Gastrocnemius medialis (tissue), 4 donors: ENCODE measurements at regions not wholly inside any gene's neighbourhood (a gene's known extent, or its start where the extent isn't known, plus 50 kb on each side); places are given as distances from the start of the nearest gene placed in this dataset.

Experiments used
- ATAC-seq, 2 donors: fragments of 150-250 bp; one replicate each; pipeline ENCODE4 v1.9.1; 2016
- DNase-seq, 2 donors: peaks; one replicate each; pipeline ENCODE4 v3.0.0-alpha.2; 2019
- H3K27ac ChIP-seq, 4 donors: fragments of 200-600 bp; sonication (generic); 1 replicate in 1 of 4; 2 replicates in 3 of 4; pipeline ENCODE4 v1.5.1; 2016 to 2018; ENCODE audit warnings: mild to moderate bottlenecking in 2 of 4, moderate library complexity in 1 of 4
- H3K27me3 ChIP-seq, 3 donors: fragments of 200-600 bp; sonication (generic) in 2 of 3; 1 replicate in 1 of 3; 2 replicates in 2 of 3; pipeline versions ENCODE4 v1.5.1 to v1.6.0; 2016 to 2019; ENCODE audit warnings: mild to moderate bottlenecking in 1 of 3, moderate library complexity in 1 of 3
- H3K36me3 ChIP-seq, 2 donors: fragments of 200-600 bp; sonication (generic) in 1 of 2; one replicate each; pipeline ENCODE4 v1.5.1; 2017 to 2018
- H3K4me1 ChIP-seq, 2 donors: fragments of 200-600 bp; sonication (generic) in 1 of 2; one replicate each; pipeline ENCODE4 v1.5.1; 2016 to 2017; ENCODE audit warnings: mild to moderate bottlenecking in 2 of 2
- H3K4me3 ChIP-seq, 4 donors: fragments of 200-600 bp; sonication (generic) in 3 of 4; 1 replicate in 1 of 4; 2 replicates in 3 of 4; pipeline ENCODE4 v1.5.1; 2016 to 2019; ENCODE audit warnings: mild to moderate bottlenecking in 2 of 4
- H3K9me3 ChIP-seq, 3 donors: fragments of 200-600 bp; sonication (generic) in 2 of 3; 1 replicate in 1 of 3; 2 replicates in 2 of 3; pipeline ENCODE4 v1.5.1; 2016 to 2019
- POLR2A ChIP-seq, 2 donors: fragments of 450-650 bp; IDR thresholded peaks; one replicate each; pipeline ENCODE4 v1.6.1; 2017; ENCODE audit warnings: antibody characterized with exemption in 2 of 2, mild to moderate bottlenecking in 2 of 2, moderate library complexity in 2 of 2
- in situ Hi-C, 4 donors: fragments of 200-750 bp; cut with MboI; loops; one replicate each; pipeline versions ENCODE4 v1.15.0 to v1.8.0; 2017; ENCODE audit warnings: low sequenced_read_pairs in 4 of 4
- intact Hi-C: fragments of 100-400 bp; cut with DNase I; formaldehyde crosslinking; loops from one replicate; pipeline ENCODE4 v1.15.1; 2023; ENCODE audit warnings: low total_unique reads
- TF ChIP-seq, protein P1 (sequence below), 5 experiments: fragments of 450-650 bp in 3 of 5; fragments of 200-600 bp in 2 of 5; sonication (generic) in 2 of 5; IDR thresholded peaks in 4 of 5; conservative IDR thresholded peaks in 1 of 5; 1 replicate in 4 of 5; 2 replicates in 1 of 5; pipeline ENCODE4 v1.5.1; 2016 to 2019; ENCODE audit warnings: antibody characterized with exemption in 5 of 5, mild to moderate bottlenecking in 3 of 5, moderate library complexity in 3 of 5

DNA sequence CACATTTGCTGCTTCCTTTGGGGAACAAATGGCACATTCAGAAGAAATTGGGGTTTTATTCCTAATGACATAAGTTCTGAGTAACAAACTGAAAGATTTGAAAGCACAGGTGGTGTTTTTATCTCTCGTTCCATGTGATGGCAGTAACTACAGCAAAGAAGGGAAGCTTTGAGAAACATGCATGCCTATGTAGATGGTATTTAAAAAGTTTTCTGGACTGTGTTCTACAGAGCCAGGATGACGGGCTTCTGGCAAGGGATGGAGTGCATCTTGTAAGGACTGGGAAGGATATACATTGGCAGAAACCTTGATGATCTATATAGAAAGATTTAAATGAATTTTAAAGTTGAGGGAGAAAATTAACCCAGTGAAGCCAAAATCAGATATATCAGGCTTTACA lies 362.2 kb upstream of the ROPN1 start:
- Histone ChIP-seq H3K4me1 (no peaks in the 10 kb centered on the region), H3K4me3 (no peak overlapping the region), H3K27me3 (no peaks in the 10 kb centered on the region), H3K9me3 (no peaks in the 10 kb centered on the region), H3K27ac (no peak overlapping the region), H3K36me3 (no peaks in the 10 kb centered on the region)
- intact Hi-C loops (no loop called here), in situ Hi-C loops (no loop called here)
- DNase-seq (no peak), ATAC-seq (no peak)
- no peak for TF ChIP-seq POLR2A (IDR thresholded peaks at IDR 0.05)
- TF ChIP-seq, protein P1, sequence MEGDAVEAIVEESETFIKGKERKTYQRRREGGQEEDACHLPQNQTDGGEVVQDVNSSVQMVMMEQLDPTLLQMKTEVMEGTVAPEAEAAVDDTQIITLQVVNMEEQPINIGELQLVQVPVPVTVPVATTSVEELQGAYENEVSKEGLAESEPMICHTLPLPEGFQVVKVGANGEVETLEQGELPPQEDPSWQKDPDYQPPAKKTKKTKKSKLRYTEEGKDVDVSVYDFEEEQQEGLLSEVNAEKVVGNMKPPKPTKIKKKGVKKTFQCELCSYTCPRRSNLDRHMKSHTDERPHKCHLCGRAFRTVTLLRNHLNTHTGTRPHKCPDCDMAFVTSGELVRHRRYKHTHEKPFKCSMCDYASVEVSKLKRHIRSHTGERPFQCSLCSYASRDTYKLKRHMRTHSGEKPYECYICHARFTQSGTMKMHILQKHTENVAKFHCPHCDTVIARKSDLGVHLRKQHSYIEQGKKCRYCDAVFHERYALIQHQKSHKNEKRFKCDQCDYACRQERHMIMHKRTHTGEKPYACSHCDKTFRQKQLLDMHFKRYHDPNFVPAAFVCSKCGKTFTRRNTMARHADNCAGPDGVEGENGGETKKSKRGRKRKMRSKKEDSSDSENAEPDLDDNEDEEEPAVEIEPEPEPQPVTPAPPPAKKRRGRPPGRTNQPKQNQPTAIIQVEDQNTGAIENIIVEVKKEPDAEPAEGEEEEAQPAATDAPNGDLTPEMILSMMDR (IDR thresholded peaks at IDR 0.05 in 4 of 5, conservative IDR thresholded peaks at IDR 0.05 in 1 of 5), result no peak

DNA sequence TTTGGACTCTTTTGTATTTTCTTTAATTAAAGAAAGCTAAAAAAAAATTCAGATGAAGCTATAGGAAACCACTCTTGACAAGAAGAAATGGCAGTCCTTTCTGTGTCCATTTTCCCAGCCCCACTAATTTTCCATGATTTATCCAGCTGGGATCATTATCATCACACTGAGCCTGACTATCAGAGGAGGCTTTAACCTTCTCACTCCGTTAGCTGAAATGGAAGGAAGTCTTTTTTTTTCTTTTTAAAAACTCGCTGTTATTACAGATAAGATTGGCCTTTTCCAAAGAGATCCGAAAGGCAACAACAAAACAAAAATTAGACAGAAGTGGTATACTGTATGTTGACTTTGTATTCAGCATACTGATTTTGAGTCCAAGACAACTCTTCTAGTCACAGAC lies 366.2 kb upstream of the ROPN1 start:
- Histone ChIP-seq H3K4me1 (no peaks in the 10 kb centered on the region), H3K4me3 (no peak overlapping the region), H3K27ac (no peak overlapping the region), H3K9me3 (no peaks in the 10 kb centered on the region), H3K36me3 (no peaks in the 10 kb centered on the region), H3K27me3 (no peaks in the 10 kb centered on the region)
- in situ Hi-C loops (loop anchor here in 1 of 4 donors (5.0 kb wide), 1 partner anchor 109 kb away; no protein-coding TSS in a partner anchor), intact Hi-C loops (no loop called here)
- DNase-seq, result no peak
- TF ChIP-seq POLR2A (IDR thresholded peaks at IDR 0.05), result no peak
- TF ChIP-seq, protein P1 (IDR thresholded peaks at IDR 0.05 in 4 of 5, conservative IDR thresholded peaks at IDR 0.05 in 1 of 5), result no peak
- no peak for ATAC-seq

DNA sequence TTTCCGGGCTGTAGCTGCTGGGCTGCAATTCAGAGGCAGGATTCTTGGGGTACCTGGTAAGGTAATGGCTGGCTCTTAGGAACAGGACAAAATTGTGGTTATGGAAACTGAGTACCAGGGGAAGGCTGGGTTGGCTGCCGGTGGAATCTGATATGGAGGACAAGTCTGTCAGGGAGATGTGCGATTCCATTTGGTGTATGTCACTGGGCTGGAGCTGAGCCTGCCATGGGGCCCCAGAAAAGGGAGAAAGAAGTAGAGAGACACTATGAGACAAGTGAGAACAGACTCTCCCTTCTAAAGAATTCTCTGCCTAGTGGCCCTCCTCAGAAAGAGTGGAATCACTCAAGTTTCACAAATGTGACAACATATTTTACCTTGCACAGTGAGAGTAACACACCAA lies 368.2 kb upstream of the ROPN1 start:
- H3K9me3 ChIP-seq, result no peaks in the 10 kb centered on the region
- no peak overlapping the region for H3K27ac ChIP-seq
- TF ChIP-seq POLR2A (IDR thresholded peaks at IDR 0.05), result no peak
- TF ChIP-seq, protein P1 (IDR thresholded peaks at IDR 0.05 in 4 of 5, conservative IDR thresholded peaks at IDR 0.05 in 1 of 5), result no peak
- ATAC-seq (no peak), DNase-seq (no peak)
- intact Hi-C loops, result no loop called here
- H3K4me1 ChIP-seq, result no peaks in the 10 kb centered on the region
- no peak overlapping the region for H3K4me3 ChIP-seq
- no peaks in the 10 kb centered on the region for H3K27me3 ChIP-seq
- no peaks in the 10 kb centered on the region for H3K36me3 ChIP-seq
- in situ Hi-C loops, result no loop called here

DNA sequence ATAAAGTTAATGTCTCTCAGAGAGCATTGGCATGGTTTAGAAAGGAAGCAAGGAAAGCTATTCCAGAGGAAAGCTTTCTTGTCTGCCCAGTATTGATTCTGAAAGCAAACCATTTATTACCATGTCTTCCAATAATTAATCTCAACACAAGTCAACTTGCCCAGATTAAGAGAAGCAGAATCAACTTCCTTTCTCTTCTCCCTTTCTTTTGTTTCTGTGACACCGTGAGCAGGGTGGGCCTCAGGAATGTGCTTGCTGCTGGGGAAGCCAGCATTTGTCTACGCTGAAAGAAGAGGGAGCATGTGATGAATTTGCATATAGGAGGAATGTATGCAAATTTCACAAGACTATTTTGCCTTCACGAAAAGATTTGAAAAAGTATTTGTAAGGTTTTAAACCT lies 368.6 kb upstream of the ROPN1 start:
- intact Hi-C loops, result no loop called here
- in situ Hi-C loops, result no loop called here
- ATAC-seq, result no peak

DNA sequence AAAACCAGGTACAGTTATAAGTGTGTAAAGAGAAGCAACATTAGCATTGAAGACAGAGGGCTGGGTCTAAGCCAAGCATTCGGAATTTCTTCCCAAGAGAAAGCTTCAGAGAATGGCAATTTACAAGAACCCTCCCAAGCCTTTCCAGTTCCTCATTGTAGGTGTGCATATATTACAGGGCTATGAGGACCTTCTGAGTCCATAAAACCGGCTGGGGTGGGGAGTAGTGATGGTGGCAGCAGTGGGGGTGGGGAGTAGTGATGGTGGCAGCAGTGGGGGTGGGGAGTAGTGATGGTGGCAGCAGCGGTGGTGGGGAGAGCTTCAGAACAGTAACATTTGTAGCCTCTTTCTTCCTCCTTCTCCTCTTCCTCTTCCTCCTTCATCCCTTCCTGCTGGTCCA lies 368.7 kb upstream of the UMPS start:
- ATAC-seq, result no peak
- Histone ChIP-seq H3K27me3 (no peaks in the 10 kb centered on the region), H3K27ac (no peak overlapping the region), H3K9me3 (no peaks in the 10 kb centered on the region), H3K4me3 (no peak overlapping the region), H3K4me1 (no peaks in the 10 kb centered on the region), H3K36me3 (no peaks in the 10 kb centered on the region)
- no peak for DNase-seq
- intact Hi-C loops (no loop called here), in situ Hi-C loops (no loop called here)
- no peak for TF ChIP-seq POLR2A (IDR thresholded peaks at IDR 0.05)
- TF ChIP-seq, protein P1 (IDR thresholded peaks at IDR 0.05 in 4 of 5, conservative IDR thresholded peaks at IDR 0.05 in 1 of 5), result no peak

More for the DNA sequence above, 368.6 kb upstream of the ROPN1 start:
- Histone ChIP-seq H3K27ac (no peak overlapping the region), H3K4me1 (no peaks in the 10 kb centered on the region), H3K27me3 (no peaks in the 10 kb centered on the region), H3K36me3 (no peaks in the 10 kb centered on the region), H3K9me3 (no peaks in the 10 kb centered on the region), H3K4me3 (no peak overlapping the region)
- DNase-seq, result no peak
- TF ChIP-seq POLR2A (IDR thresholded peaks at IDR 0.05), result no peak
- TF ChIP-seq, protein P1 (IDR thresholded peaks at IDR 0.05 in 4 of 5, conservative IDR thresholded peaks at IDR 0.05 in 1 of 5), result no peak
